Activated CD4-positive, alpha-beta T cell treated with anti-CD3 and anti-CD28 coated beads for 4 hours (primary cell): ENCODE measurements at regions not wholly inside any gene's neighbourhood (a gene's known extent, or its start where the extent isn't known, plus 50 kb on each side); places are given as distances from the start of the nearest gene placed in this dataset.
"Not testable (repeated sequence)": the region's sequence is repeated elsewhere in the genome, so short reads cannot be mapped to it uniquely, and the experiment has no call there.

Experiments
- DNase-seq, 2 donors: peaks; one replicate each; pipeline ENCODE4 v3.0.0-alpha.2; 2020

GRCh38 chr13:44312131-44312530 lies 61.5 kb upstream of the SERP2 start:
- no peak for DNase-seq

- DNase-seq, result no peak
Observed at GRCh38 chr13:44312834-44313551, 60.6 kb upstream of the SERP2 start.

GRCh38 chr13:44313674-44314073 lies 60.0 kb upstream of the SERP2 start:
- no peak for DNase-seq

- not testable (repeated sequence) for DNase-seq
Observed at GRCh38 chr13:44314160-44314559, 59.5 kb upstream of the SERP2 start.

- no peak for DNase-seq
Observed at GRCh38 chr13:44317752-44318151, 55.9 kb upstream of the SERP2 start.

GRCh38 chr13:44318161-44318560 lies 55.5 kb upstream of the SERP2 start:
- no peak for DNase-seq

GRCh38 chr13:44320611-44321010 lies 53.0 kb upstream of the SERP2 start:
- no peak for DNase-seq

- DNase-seq, result no peak
Observed at GRCh38 chr13:44321961-44322360, 51.7 kb upstream of the SERP2 start.

- DNase-seq, result no peak
Observed at GRCh38 chr13:44322928-44323327, 50.7 kb upstream of the SERP2 start.

GRCh38 chr13:44323754-44324153 lies 49.9 kb upstream of the SERP2 start:
- no peak for DNase-seq
